Nephron progenitor cell (in vitro differentiated cells): ENCODE measurements at regions not wholly inside any gene's neighbourhood (a gene's known extent, or its start where the extent isn't known, plus 50 kb on each side); places are given as distances from the start of the nearest gene placed in this dataset.

ENCODE experiments used
- DNase-seq: peaks from one replicate; pipeline ENCODE4 v3.0.0; 2021
- H3K27ac Mint-ChIP-seq: 2 replicates; pipeline ENCODE4 v1.8.0; 2021; ENCODE audit warnings: mild to moderate bottlenecking, moderate library complexity, mixed read lengths
- H3K27me3 Mint-ChIP-seq: 2 replicates; pipeline ENCODE4 v1.8.0; 2021; ENCODE audit warnings: mild to moderate bottlenecking, low read depth, mixed read lengths; ENCODE audit not compliant: poor library complexity
- H3K36me3 Mint-ChIP-seq: 2 replicates; pipeline ENCODE4 v1.8.0; 2021; ENCODE audit warnings: low read depth, mixed read lengths
- H3K4me1 Mint-ChIP-seq: 2 replicates; pipeline ENCODE4 v1.8.0; 2021; ENCODE audit warnings: mixed read lengths
- H3K4me3 Mint-ChIP-seq: 2 replicates; pipeline ENCODE4 v1.8.0; 2021; ENCODE audit warnings: mild to moderate bottlenecking, moderate library complexity, mixed read lengths
- H3K9me3 Mint-ChIP-seq: 2 replicates; pipeline ENCODE4 v1.8.0; 2021; ENCODE audit warnings: mild to moderate bottlenecking, moderate library complexity, mixed read lengths
- CTCF ChIP-seq: fragments of 200-600 bp; sonication (generic); IDR thresholded peaks from 2 replicates; pipeline ENCODE4 v1.5.0; 2021; ENCODE audit warnings: antibody characterized with exemption

DNA sequence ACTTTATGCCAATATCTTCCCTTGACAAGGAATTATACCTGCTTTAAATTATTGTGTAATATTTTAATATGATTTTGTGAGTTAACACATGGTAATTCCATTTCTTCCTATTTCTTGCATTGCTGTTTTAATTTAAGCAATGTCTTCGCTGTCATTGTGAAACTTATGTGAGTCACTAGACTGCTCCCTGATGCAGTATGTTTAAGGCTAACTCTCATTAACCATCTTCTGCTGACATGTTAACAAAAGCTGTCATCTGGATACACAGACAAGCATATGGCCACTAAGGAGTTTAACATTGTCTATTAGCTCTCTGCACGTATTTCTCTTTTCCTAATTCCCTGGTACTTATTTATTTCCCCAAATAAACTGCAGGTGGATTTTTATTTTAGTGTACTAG, 980.8 kb upstream of the CTNND2 start:
- no peaks in the 10 kb centered on the region for H3K36me3 Mint-ChIP-seq
- no peak for TF ChIP-seq CTCF

GRCh38 chr5:12883395-12883794, 979.1 kb upstream of the CTNND2 start:
- no peaks in the 10 kb centered on the region for H3K36me3 Mint-ChIP-seq
- H3K27me3 Mint-ChIP-seq, result no peaks in the 10 kb centered on the region
- H3K27ac Mint-ChIP-seq, result no peak overlapping the region
- TF ChIP-seq CTCF, result no peak
- no peaks in the 10 kb centered on the region for H3K9me3 Mint-ChIP-seq
- peaks cover 4% of the 10 kb centered on the region for H3K4me1 Mint-ChIP-seq
- H3K4me3 Mint-ChIP-seq, result no peak overlapping the region
- no peak for DNase-seq

More for the DNA sequence above, 980.8 kb upstream of the CTNND2 start:
- H3K27me3 Mint-ChIP-seq, result no peaks in the 10 kb centered on the region
- H3K4me1 Mint-ChIP-seq, result peaks cover 4% of the 10 kb centered on the region
- no peak overlapping the region for H3K27ac Mint-ChIP-seq
- H3K4me3 Mint-ChIP-seq, result no peak overlapping the region
- DNase-seq, result no peak
- no peaks in the 10 kb centered on the region for H3K9me3 Mint-ChIP-seq

DNA sequence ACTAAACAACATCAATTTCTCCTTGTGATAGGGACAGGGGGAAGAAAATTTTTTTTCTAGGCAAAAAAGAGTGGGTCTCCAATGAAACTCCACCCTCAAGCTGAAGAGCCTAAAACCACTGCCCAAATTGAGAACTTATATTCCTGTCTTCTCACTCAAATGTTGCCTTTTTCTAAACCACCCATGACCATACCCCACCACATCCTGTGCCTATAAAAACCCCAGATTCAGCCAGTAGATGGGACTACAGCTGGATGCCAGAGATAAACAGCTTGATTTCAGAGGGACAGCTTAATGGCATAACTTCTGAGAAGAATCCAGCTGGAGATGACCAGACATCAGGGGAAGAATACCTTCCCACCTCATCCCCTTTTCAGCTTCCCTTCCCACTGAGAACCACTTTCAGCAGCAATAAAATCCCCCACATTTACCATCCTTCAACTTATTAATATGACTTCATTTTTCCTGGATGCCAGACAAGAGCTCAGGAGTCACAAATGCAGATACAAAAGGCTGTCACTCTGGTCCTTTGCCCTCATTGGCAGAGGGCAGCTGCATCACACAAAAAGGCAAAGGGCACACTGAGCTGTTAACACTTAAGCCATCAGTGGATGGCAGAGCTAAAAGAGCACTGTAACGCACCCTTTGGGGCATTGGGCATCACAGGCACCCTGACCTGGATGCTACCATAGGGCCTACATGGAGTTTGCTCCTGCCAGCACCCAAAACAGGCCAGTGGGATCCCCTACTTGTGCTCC, 972.5 kb upstream of the CTNND2 start:
- H3K4me3 Mint-ChIP-seq, result no peak overlapping the region

GRCh38 chr5:12870872-12871539, 966.8 kb upstream of the CTNND2 start:
- no peak overlapping the region for H3K27ac Mint-ChIP-seq
- no peaks in the 10 kb centered on the region for H3K36me3 Mint-ChIP-seq
- no peak overlapping the region for H3K4me3 Mint-ChIP-seq
- no peak for DNase-seq
- TF ChIP-seq CTCF, result no peak
- no peaks in the 10 kb centered on the region for H3K27me3 Mint-ChIP-seq
- peaks cover 9% of the 10 kb centered on the region for H3K9me3 Mint-ChIP-seq
- no peaks in the 10 kb centered on the region for H3K4me1 Mint-ChIP-seq

More for the DNA sequence above, 972.5 kb upstream of the CTNND2 start:
- no peak for DNase-seq
- H3K27ac Mint-ChIP-seq, result no peak overlapping the region
- H3K4me1 Mint-ChIP-seq, result no peaks in the 10 kb centered on the region
- no peak for TF ChIP-seq CTCF
- no peaks in the 10 kb centered on the region for H3K36me3 Mint-ChIP-seq
- H3K9me3 Mint-ChIP-seq, result peaks cover 9% of the 10 kb centered on the region
- H3K27me3 Mint-ChIP-seq, result no peaks in the 10 kb centered on the region

- no peaks in the 10 kb centered on the region for H3K4me1 Mint-ChIP-seq
- H3K27ac Mint-ChIP-seq, result no peak overlapping the region
- H3K36me3 Mint-ChIP-seq, result no peaks in the 10 kb centered on the region
- H3K27me3 Mint-ChIP-seq, result peaks cover 4% of the 10 kb centered on the region
- no peak for DNase-seq
- H3K4me3 Mint-ChIP-seq, result no peak overlapping the region
- no peaks in the 10 kb centered on the region for H3K9me3 Mint-ChIP-seq
- TF ChIP-seq CTCF, result no peak
Measured at GRCh38 chr5:12865529-12865928, 961.3 kb upstream of the CTNND2 start.
